ENCODE measurements at regions not wholly inside any gene's neighbourhood (a gene's known extent, or its start where the extent isn't known, plus 50 kb on each side); places are given as distances from the start of the nearest gene placed in this dataset.
"Not testable (repeated sequence)": the region's sequence is repeated elsewhere in the genome, so short reads cannot be mapped to it uniquely, and the experiment has no call there.

GRCh38 chr2:145797692-145798091 is 1277.8 kb upstream of the ZEB2 start:
- H3K4me1 ChIP-seq (ENCODE audit: control extremely low read depth in 1 of 4, control insufficient read depth in 4 of 4, insufficient read depth in 4 of 4, low read length in 3 of 4): no peaks in the 10 kb centered on the region
- peaks cover 0 to 2% (median 0%) of the 10 kb centered on the region in 5 experiments for H3K9me3 ChIP-seq (ENCODE audit: control extremely low read depth in 1 of 5, control insufficient read depth in 4 of 5, insufficient read depth in 2 of 5, low read depth in 1 of 5, low read length in 4 of 5)
- no peaks in the 10 kb centered on the region for H3K27me3 ChIP-seq (replicated peaks in 2 of 5; ENCODE audit: control insufficient read depth in 4 of 5, insufficient read depth in 5 of 5, low read length in 4 of 5)
- WGBS (ENCODE audit: insufficient coverage): 100% methylated on average over 2 of the region's 4 CpGs
- H3K27ac ChIP-seq (ENCODE audit: insufficient read depth in 1 of 2, low read depth in 1 of 2, low read length in 2 of 2, poor library complexity in 1 of 2, severe bottlenecking in 2 of 2): no peak overlapping the region
- DNase-seq: no peak
- CTCF ChIA-PET: interaction anchor here (1.7 kb wide), 1 partner anchor 19 kb away, joined by 4 read pairs; no protein-coding TSS in a partner anchor
- no peak overlapping the region for H3K4me3 ChIP-seq (ENCODE audit: control insufficient read depth in 1 of 7, extremely low read depth in 1 of 7, insufficient read depth in 4 of 7, low read depth in 2 of 7, low read length in 6 of 7)
- POLR2A ChIA-PET: no interaction called here
- no peaks in the 10 kb centered on the region for H3K36me3 ChIP-seq (ENCODE audit: control insufficient read depth in 4 of 4, insufficient read depth in 4 of 4, low read length in 3 of 4)

DNA sequence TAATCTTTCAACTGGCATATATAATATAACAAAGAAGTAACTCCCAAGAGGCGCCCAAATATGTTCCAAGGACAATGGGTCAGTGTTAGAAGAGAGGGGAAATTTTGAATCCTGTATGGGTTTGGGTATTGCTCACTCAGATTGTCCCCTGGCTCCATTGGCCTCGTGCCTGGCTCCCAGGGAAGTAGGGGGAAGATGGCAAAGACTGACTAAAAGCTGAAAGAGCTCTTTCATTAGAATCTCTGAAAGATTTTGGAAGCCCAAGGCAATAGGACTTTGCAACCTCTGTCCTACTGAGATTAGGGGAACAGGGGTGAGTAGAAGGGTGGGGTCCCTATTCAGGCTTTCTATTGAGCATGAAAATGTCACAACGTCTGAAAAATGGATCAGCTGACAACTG is 1272.8 kb upstream of the ZEB2 start:
- H3K36me3 ChIP-seq (ENCODE audit: control insufficient read depth in 4 of 4, insufficient read depth in 4 of 4, low read length in 3 of 4): no peaks in the 10 kb centered on the region
- WGBS (ENCODE audit: insufficient coverage): 100% methylated on average over 1 of the region's 3 CpGs
- no peak overlapping the region for H3K27ac ChIP-seq (ENCODE audit: insufficient read depth in 1 of 2, low read depth in 1 of 2, low read length in 2 of 2, poor library complexity in 1 of 2, severe bottlenecking in 2 of 2)
- no peaks in the 10 kb centered on the region for H3K27me3 ChIP-seq (replicated peaks in 2 of 5; ENCODE audit: control insufficient read depth in 4 of 5, insufficient read depth in 5 of 5, low read length in 4 of 5)
- ChIA-PET POLR2A (no interaction called here), CTCF (interaction anchor here (0.9 kb wide), 1 partner anchor 14 kb away, joined by 3 read pairs; no protein-coding TSS in a partner anchor)
- no peaks in the 10 kb centered on the region for H3K4me1 ChIP-seq (ENCODE audit: control extremely low read depth in 1 of 4, control insufficient read depth in 4 of 4, insufficient read depth in 4 of 4, low read length in 3 of 4)
- no peak overlapping the region for H3K4me3 ChIP-seq (ENCODE audit: control insufficient read depth in 1 of 7, extremely low read depth in 1 of 7, insufficient read depth in 4 of 7, low read depth in 2 of 7, low read length in 6 of 7)
- peaks cover 0 to 1% (median 0%) of the 10 kb centered on the region in 5 experiments for H3K9me3 ChIP-seq (ENCODE audit: control extremely low read depth in 1 of 5, control insufficient read depth in 4 of 5, insufficient read depth in 2 of 5, low read depth in 1 of 5, low read length in 4 of 5)
- no peak for DNase-seq

GRCh38 chr2:145789636-145790035 is 1269.7 kb upstream of the ZEB2 start:
- H3K4me3 ChIP-seq (ENCODE audit: control insufficient read depth in 1 of 7, extremely low read depth in 1 of 7, insufficient read depth in 4 of 7, low read depth in 2 of 7, low read length in 6 of 7): no peak overlapping the region
- H3K9me3 ChIP-seq (ENCODE audit: control extremely low read depth in 1 of 5, control insufficient read depth in 4 of 5, insufficient read depth in 2 of 5, low read depth in 1 of 5, low read length in 4 of 5): no peaks in the 10 kb centered on the region
- no peaks in the 10 kb centered on the region for H3K4me1 ChIP-seq (ENCODE audit: control extremely low read depth in 1 of 4, control insufficient read depth in 4 of 4, insufficient read depth in 4 of 4, low read length in 3 of 4)
- no peak for DNase-seq
- H3K27ac ChIP-seq (ENCODE audit: insufficient read depth in 1 of 2, low read depth in 1 of 2, low read length in 2 of 2, poor library complexity in 1 of 2, severe bottlenecking in 2 of 2): no peak overlapping the region
- ChIA-PET POLR2A (no interaction called here), CTCF (no interaction called here)
- no peaks in the 10 kb centered on the region for H3K36me3 ChIP-seq (ENCODE audit: control insufficient read depth in 4 of 4, insufficient read depth in 4 of 4, low read length in 3 of 4)
- H3K27me3 ChIP-seq (replicated peaks in 2 of 5; ENCODE audit: control insufficient read depth in 4 of 5, insufficient read depth in 5 of 5, low read length in 4 of 5): no peaks in the 10 kb centered on the region
- WGBS (ENCODE audit: insufficient coverage): no CpG with 5 or more reads among the region's 3 CpGs

- WGBS (ENCODE audit: insufficient coverage): 100% methylated on average over 2 of the region's 6 CpGs
- H3K27ac ChIP-seq (ENCODE audit: insufficient read depth in 1 of 2, low read depth in 1 of 2, low read length in 2 of 2, poor library complexity in 1 of 2, severe bottlenecking in 2 of 2); H3K4me1 ChIP-seq (ENCODE audit: control extremely low read depth in 1 of 4, control insufficient read depth in 4 of 4, insufficient read depth in 4 of 4, low read length in 3 of 4); H3K27me3 ChIP-seq (replicated peaks in 2 of 5; ENCODE audit: control insufficient read depth in 4 of 5, insufficient read depth in 5 of 5, low read length in 4 of 5); H3K36me3 ChIP-seq (ENCODE audit: control insufficient read depth in 4 of 4, insufficient read depth in 4 of 4, low read length in 3 of 4); POLR2A ChIA-PET; H3K4me3 ChIP-seq (ENCODE audit: control insufficient read depth in 1 of 7, extremely low read depth in 1 of 7, insufficient read depth in 4 of 7, low read depth in 2 of 7, low read length in 6 of 7); DNase-seq; CTCF ChIA-PET; H3K9me3 ChIP-seq (ENCODE audit: control extremely low read depth in 1 of 5, control insufficient read depth in 4 of 5, insufficient read depth in 2 of 5, low read depth in 1 of 5, low read length in 4 of 5): not testable (repeated sequence)
Measured at GRCh38 chr2:145787597-145788361, 1267.9 kb upstream of the ZEB2 start.

DNA sequence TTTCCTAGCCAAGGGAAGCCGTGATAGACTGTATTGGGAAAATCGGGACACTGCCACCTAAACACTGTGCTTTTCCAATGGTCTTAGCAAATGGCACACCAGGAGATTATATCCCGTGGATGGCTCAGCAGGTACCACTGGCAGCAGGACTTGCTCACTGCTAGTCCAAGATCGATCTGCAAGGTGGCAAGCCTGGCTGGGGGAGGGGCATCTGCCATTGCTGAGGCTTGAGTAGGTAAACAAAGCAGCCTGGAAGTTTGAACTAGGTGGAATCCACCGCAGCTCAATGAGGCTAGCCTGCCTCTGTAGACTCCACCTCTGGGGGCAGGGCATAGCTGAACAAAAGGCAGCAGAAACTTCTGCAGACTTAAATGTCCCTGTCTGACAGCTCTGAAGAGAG is 1262.7 kb upstream of the ZEB2 start:
- CTCF ChIA-PET; H3K36me3 ChIP-seq (ENCODE audit: control insufficient read depth in 4 of 4, insufficient read depth in 4 of 4, low read length in 3 of 4); H3K27ac ChIP-seq (ENCODE audit: insufficient read depth in 1 of 2, low read depth in 1 of 2, low read length in 2 of 2, poor library complexity in 1 of 2, severe bottlenecking in 2 of 2); H3K4me1 ChIP-seq (ENCODE audit: control extremely low read depth in 1 of 4, control insufficient read depth in 4 of 4, insufficient read depth in 4 of 4, low read length in 3 of 4); POLR2A ChIA-PET; H3K27me3 ChIP-seq (replicated peaks in 2 of 5; ENCODE audit: control insufficient read depth in 4 of 5, insufficient read depth in 5 of 5, low read length in 4 of 5); DNase-seq; H3K4me3 ChIP-seq (ENCODE audit: control insufficient read depth in 1 of 7, extremely low read depth in 1 of 7, insufficient read depth in 4 of 7, low read depth in 2 of 7, low read length in 6 of 7); H3K9me3 ChIP-seq (ENCODE audit: control extremely low read depth in 1 of 5, control insufficient read depth in 4 of 5, insufficient read depth in 2 of 5, low read depth in 1 of 5, low read length in 4 of 5): not testable (repeated sequence)
- 95% methylated on average over 4 of the region's 5 CpGs for WGBS (ENCODE audit: insufficient coverage)

DNA sequence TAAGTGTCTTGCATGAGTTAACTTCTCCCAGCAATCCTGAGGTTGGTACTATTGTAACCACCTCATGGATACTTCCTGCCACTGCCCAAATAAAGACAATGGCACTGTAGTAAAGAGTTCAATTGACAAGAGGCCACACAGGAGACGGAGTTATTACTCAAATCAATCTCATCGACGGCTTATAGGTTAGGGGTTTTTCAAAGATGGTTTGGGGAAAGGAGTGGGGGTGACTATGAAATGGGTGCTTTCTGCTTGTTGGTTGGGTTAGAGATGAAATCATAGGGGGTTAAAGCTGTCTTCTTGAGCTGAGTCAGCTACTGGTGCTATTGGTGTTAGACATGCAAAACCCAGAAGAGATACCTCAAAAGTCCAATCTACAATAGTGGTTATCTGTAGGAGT is 1258.0 kb upstream of the ZEB2 start:
- Histone ChIP-seq H3K36me3 (ENCODE audit: control insufficient read depth in 4 of 4, insufficient read depth in 4 of 4, low read length in 3 of 4) (no peaks in the 10 kb centered on the region), H3K4me1 (ENCODE audit: control extremely low read depth in 1 of 4, control insufficient read depth in 4 of 4, insufficient read depth in 4 of 4, low read length in 3 of 4) (no peaks in the 10 kb centered on the region), H3K4me3 (ENCODE audit: control insufficient read depth in 1 of 7, extremely low read depth in 1 of 7, insufficient read depth in 4 of 7, low read depth in 2 of 7, low read length in 6 of 7) (no peak overlapping the region), H3K27ac (ENCODE audit: insufficient read depth in 1 of 2, low read depth in 1 of 2, low read length in 2 of 2, poor library complexity in 1 of 2, severe bottlenecking in 2 of 2) (no peak overlapping the region), H3K9me3 (ENCODE audit: control extremely low read depth in 1 of 5, control insufficient read depth in 4 of 5, insufficient read depth in 2 of 5, low read depth in 1 of 5, low read length in 4 of 5) (no peaks in the 10 kb centered on the region), H3K27me3 (replicated peaks in 2 of 5; ENCODE audit: control insufficient read depth in 4 of 5, insufficient read depth in 5 of 5, low read length in 4 of 5) (no peaks in the 10 kb centered on the region)
- no peak for DNase-seq
- ChIA-PET POLR2A (no interaction called here), CTCF (interaction anchor here (0.8 kb wide), 1 partner anchor 15 kb away, joined by 3 read pairs; no protein-coding TSS in a partner anchor)
- WGBS (ENCODE audit: insufficient coverage): 95% methylated on average over 3 of the region's 3 CpGs

DNA sequence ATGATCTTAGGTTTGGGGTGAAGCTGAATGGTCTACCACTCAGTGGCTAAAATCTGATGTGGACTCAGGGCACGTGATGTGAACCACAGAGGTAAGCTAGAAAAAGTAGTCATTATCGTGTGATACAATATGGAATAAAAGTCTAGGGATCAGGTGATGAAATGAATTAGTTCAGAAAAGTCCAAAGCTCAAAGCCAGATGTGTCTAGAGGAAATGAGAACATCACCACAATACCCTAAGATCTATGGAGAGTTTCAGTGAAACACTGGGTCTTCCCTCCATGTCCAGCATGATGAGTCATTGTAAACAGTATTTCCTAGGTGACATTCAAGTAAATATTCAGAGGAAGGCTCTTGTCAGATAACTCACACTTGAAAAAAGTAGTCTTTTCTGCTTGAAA is 1257.4 kb upstream of the ZEB2 start:
- POLR2A ChIA-PET: no interaction called here
- no CpG with 5 or more reads among the region's 2 CpGs for WGBS (ENCODE audit: insufficient coverage)
- peak in 2 of 3 donors; percentile 46 to 55 for DNase-seq

More for the DNA sequence above, 1257.4 kb upstream of the ZEB2 start:
- Histone ChIP-seq H3K4me3 (ENCODE audit: control insufficient read depth in 1 of 7, extremely low read depth in 1 of 7, insufficient read depth in 4 of 7, low read depth in 2 of 7, low read length in 6 of 7) (no peak overlapping the region), H3K4me1 (ENCODE audit: control extremely low read depth in 1 of 4, control insufficient read depth in 4 of 4, insufficient read depth in 4 of 4, low read length in 3 of 4) (no peaks in the 10 kb centered on the region), H3K36me3 (ENCODE audit: control insufficient read depth in 4 of 4, insufficient read depth in 4 of 4, low read length in 3 of 4) (no peaks in the 10 kb centered on the region), H3K27me3 (replicated peaks in 2 of 5; ENCODE audit: control insufficient read depth in 4 of 5, insufficient read depth in 5 of 5, low read length in 4 of 5) (no peaks in the 10 kb centered on the region), H3K27ac (ENCODE audit: insufficient read depth in 1 of 2, low read depth in 1 of 2, low read length in 2 of 2, poor library complexity in 1 of 2, severe bottlenecking in 2 of 2) (no peak overlapping the region), H3K9me3 (ENCODE audit: control extremely low read depth in 1 of 5, control insufficient read depth in 4 of 5, insufficient read depth in 2 of 5, low read depth in 1 of 5, low read length in 4 of 5) (no peaks in the 10 kb centered on the region)
- CTCF ChIA-PET: interaction anchor here (0.5 kb wide), 1 partner anchor 181 kb away, joined by 3 read pairs; no protein-coding TSS in a partner anchor

All from common myeloid progenitor, CD34-positive (primary cell).